GM13977 (cell line): ENCODE measurements at regions not wholly inside any gene's neighbourhood (a gene's known extent, or its start where the extent isn't known, plus 50 kb on each side); places are given as distances from the start of the nearest gene placed in this dataset.

ENCODE experiments used
- DNase-seq: peaks from one replicate; pipeline ENCODE4 v3.0.0; 2012; ENCODE audit warnings: low spot score
- CTCF ChIP-seq: IDR thresholded peaks from 2 replicates; pipeline ENCODE4 v1.5.1; 2012; ENCODE audit warnings: mild to moderate bottlenecking, control low read depth; ENCODE audit not compliant: insufficient read depth; ENCODE audit errors: extremely low read depth, missing control alignments
- in situ Hi-C: fragments of 300-500 bp; cut with MboI; formaldehyde crosslinking; loops from one replicate; pipeline ENCODE4 v1.12.0; 2022; ENCODE audit warnings: low sequenced_read_pairs, low pct_unique_long_range_greater_than_20kb, mixed read lengths, inconsistent platforms; ENCODE audit not compliant: unreplicated experiment

- DNase-seq = no peak
- in situ Hi-C loops = no loop called here
Measured at GRCh38 chr10:64726466-64726865, 1205.3 kb downstream of the REEP3 start.

GRCh38 chr10:64731016-64731415 lies 1209.8 kb downstream of the REEP3 start:
- TF ChIP-seq CTCF = no peak
- in situ Hi-C loops = no loop called here
- DNase-seq = no peak

More at GRCh38 chr10:64726466-64726865, 1205.3 kb downstream of the REEP3 start:
- TF ChIP-seq CTCF = no peak

GRCh38 chr10:64732372-64732957 lies 1211.3 kb downstream of the REEP3 start:
- TF ChIP-seq CTCF = no peak
- in situ Hi-C loops = no loop called here
- DNase-seq = no peak

- in situ Hi-C loops = no loop called here
- peak; percentile 57 for TF ChIP-seq CTCF
- peak; percentile 5 for DNase-seq
Measured at GRCh38 chr10:64733980-64734379, 1212.8 kb downstream of the REEP3 start.

- in situ Hi-C loops = no loop called here
- no peak for DNase-seq
- no peak for TF ChIP-seq CTCF
Measured at GRCh38 chr10:64738462-64738861, 1217.3 kb downstream of the REEP3 start.

- in situ Hi-C loops = no loop called here
Measured at GRCh38 chr10:64745565-64745964, 1224.4 kb downstream of the REEP3 start.

More at GRCh38 chr10:64745565-64745964, 1224.4 kb downstream of the REEP3 start:
- no peak for DNase-seq
- TF ChIP-seq CTCF = no peak
